PC-3 (cell line): ENCODE measurements at regions not wholly inside any gene's neighbourhood (a gene's known extent, or its start where the extent isn't known, plus 50 kb on each side); places are given as distances from the start of the nearest gene placed in this dataset.

Source experiments
- ATAC-seq: fragments of 200-7000 bp; cut with Tn5 transposase; 2 replicates; pipeline ENCODE4 v1.9.1; 2020; ENCODE audit warnings: mild to moderate bottlenecking, moderate library complexity
- BruUV-seq: library from RNA; stranded (reverse); fragments of 400-500 nt; replicated peaks from 2 replicates; lab custom pipeline; 2021; lab: Mats Ljungman, UMichigan
- CTCF ChIA-PET: fragments of 300-600 bp; sonication (Branson Sonifier 250); formaldehyde crosslinking; loops from one replicate; lab custom pipeline; 2022; ENCODE audit warnings: antibody characterized with exemption; lab: Charles Lee
- POLR2A ChIA-PET: fragments of 300-600 bp; sonication (Branson Sonifier 250); formaldehyde crosslinking; loops from one replicate; lab custom pipeline; 2022; ENCODE audit warnings: antibody characterized with exemption; ENCODE audit not compliant: unreplicated experiment; lab: Charles Lee
- DNase-seq: peaks from one replicate; pipeline ENCODE4 v3.0.0-alpha.2; 2015
- H2AFZ ChIP-seq: fragments of 300-600 bp; sonication (generic); 2 replicates; pipeline ENCODE4 v1.6.0; 2016; ENCODE audit warnings: antibody characterized with exemption, low read length
- H3F3A ChIP-seq: fragments of 300-600 bp; sonication (generic); one replicate; pipeline ENCODE4 v1.6.0; 2017; ENCODE audit warnings: antibody characterized with exemption, low read length, control low read depth, mild to moderate bottlenecking; ENCODE audit not compliant: unreplicated experiment
- H3K27ac ChIP-seq: fragments of 300-600 bp; sonication (generic); 2 replicates; pipeline ENCODE4 v1.5.1; 2016; ENCODE audit warnings: mild to moderate bottlenecking, low read length
- H3K27me3 ChIP-seq: fragments of 300-600 bp; sonication (generic); 2 replicates; pipeline ENCODE4 v1.6.1; 2016; ENCODE audit warnings: low read length, mixed read lengths
- H3K36me3 ChIP-seq: fragments of 300-600 bp; sonication (generic); 2 replicates; pipeline ENCODE4 v1.6.1; 2016; ENCODE audit warnings: low read depth, mixed run types, low read length, mixed read lengths
- H3K4me1 ChIP-seq: fragments of 300-600 bp; sonication (generic); 2 replicates; pipeline ENCODE4 v1.5.1; 2016; ENCODE audit warnings: low read length; ENCODE audit not compliant: insufficient read depth
- H3K4me2 ChIP-seq: fragments of 300-600 bp; sonication (generic); 2 replicates; pipeline ENCODE4 v1.6.0; 2016; ENCODE audit warnings: low read length
- H3K4me3 ChIP-seq: fragments of 300-600 bp; sonication (generic); 2 replicates; pipeline ENCODE4 v1.5.1; 2016; ENCODE audit warnings: mild to moderate bottlenecking, low read length, mixed read lengths
- H3K79me2 ChIP-seq: fragments of 300-600 bp; sonication (generic); 2 replicates; pipeline ENCODE4 v1.6.1; 2017; ENCODE audit warnings: low read length, mixed read lengths
- H3K9ac ChIP-seq: fragments of 300-600 bp; sonication (generic); 2 replicates; pipeline ENCODE4 v1.6.0; 2016; ENCODE audit warnings: mild to moderate bottlenecking, low read length
- H3K9me2 ChIP-seq: fragments of 300-600 bp; sonication (generic); replicated peaks from 2 replicates; pipeline ENCODE4 v1.6.1; 2016; ENCODE audit warnings: mixed run types, low read length, mixed read lengths
- H3K9me3 ChIP-seq: fragments of 300-600 bp; sonication (generic); 2 replicates; pipeline ENCODE4 v1.6.1; 2016; ENCODE audit warnings: low read length, mixed read lengths
- H4K20me1 ChIP-seq: fragments of 300-600 bp; sonication (generic); 2 replicates; pipeline ENCODE4 v1.6.1; 2016; ENCODE audit warnings: low read length, mixed read lengths
- EZH2 ChIP-seq: fragments of 300-600 bp; sonication (generic); IDR thresholded peaks from one replicate; pipeline ENCODE4 v1.6.1; 2017; ENCODE audit warnings: antibody characterized with exemption, mild to moderate bottlenecking, low read length; ENCODE audit not compliant: unreplicated experiment
- EZH2phosphoT487 ChIP-seq: fragments of 300-600 bp; sonication (generic); IDR thresholded peaks from 2 replicates; pipeline ENCODE4 v1.6.1; 2018; ENCODE audit warnings: mild to moderate bottlenecking, antibody characterized with exemption, low read length, borderline replicate concordance
- intact Hi-C: fragments of 100-400 bp; cut with micrococcal nuclease; formaldehyde crosslinking; loops from 2 replicates; pipeline ENCODE4 v1.9.0; 2023
- TF ChIP-seq, protein P1 (sequence below): fragments of 300-600 bp; sonication (generic); conservative IDR thresholded peaks from 2 replicates; pipeline ENCODE4 v1.5.1; 2017; ENCODE audit warnings: antibody characterized with exemption, low read depth, mild to moderate bottlenecking, low read length

DNA sequence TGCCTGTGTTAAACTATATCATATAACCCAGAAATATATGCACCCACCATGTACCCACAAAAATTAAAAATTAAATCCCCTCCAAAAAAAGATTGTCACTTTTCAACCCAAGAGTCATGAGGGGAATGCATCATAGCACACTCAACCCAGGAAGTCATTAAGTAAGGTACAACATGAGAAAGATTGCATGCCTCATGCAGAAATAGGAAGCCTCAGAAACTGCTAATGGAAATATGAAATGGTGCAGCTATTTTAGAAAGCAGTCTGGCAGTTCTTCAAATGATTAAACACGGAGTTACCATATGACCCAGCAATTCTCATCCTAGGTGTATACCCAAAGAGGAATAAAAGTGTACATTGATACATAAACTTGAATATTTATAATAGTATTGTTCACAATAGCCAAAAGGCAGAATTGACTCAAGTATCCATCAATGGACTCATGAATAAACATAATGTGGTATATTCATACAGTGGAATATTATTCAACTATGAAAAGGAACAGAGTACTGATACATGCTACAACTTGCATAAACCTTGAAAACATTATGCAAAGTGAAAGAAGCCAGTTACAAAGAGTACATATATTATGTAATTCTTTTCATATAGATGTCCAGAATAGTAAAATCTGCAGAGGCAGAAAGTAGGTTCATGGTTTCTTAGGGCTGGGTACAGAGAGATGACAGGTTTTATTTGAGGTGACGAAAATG, 70.4 kb downstream of the TMEM100 start:
- peaks cover 74% of the 10 kb centered on the region for H3K27me3 ChIP-seq
- intact Hi-C loops = loop anchor here (5.0 kb wide), 1 partner anchor 65 kb away; no protein-coding TSS in a partner anchor
- DNase-seq = no peak
- CTCF ChIA-PET = interaction anchor here (0.6 kb wide), 1 partner anchor 856 kb away, joined by 3 read pairs; no protein-coding TSS in a partner anchor
- POLR2A ChIA-PET = interaction anchor here (0.6 kb wide), 1 partner anchor 104 kb away, joined by 3 read pairs; no protein-coding TSS in a partner anchor
- no peaks in the 10 kb centered on the region for H3K9me3 ChIP-seq
- no peak overlapping the region for H2AFZ ChIP-seq
- no peaks in the 10 kb centered on the region for H3K4me1 ChIP-seq
- H3K9ac ChIP-seq = no peak overlapping the region
- no peaks in the 10 kb centered on the region for H4K20me1 ChIP-seq
- no peaks in the 10 kb centered on the region for H3F3A ChIP-seq
- no peaks in the 10 kb centered on the region for H3K9me2 ChIP-seq
- TF ChIP-seq EZH2 (no peak), EZH2phosphoT487 (no peak)
- TF ChIP-seq, protein P1, sequence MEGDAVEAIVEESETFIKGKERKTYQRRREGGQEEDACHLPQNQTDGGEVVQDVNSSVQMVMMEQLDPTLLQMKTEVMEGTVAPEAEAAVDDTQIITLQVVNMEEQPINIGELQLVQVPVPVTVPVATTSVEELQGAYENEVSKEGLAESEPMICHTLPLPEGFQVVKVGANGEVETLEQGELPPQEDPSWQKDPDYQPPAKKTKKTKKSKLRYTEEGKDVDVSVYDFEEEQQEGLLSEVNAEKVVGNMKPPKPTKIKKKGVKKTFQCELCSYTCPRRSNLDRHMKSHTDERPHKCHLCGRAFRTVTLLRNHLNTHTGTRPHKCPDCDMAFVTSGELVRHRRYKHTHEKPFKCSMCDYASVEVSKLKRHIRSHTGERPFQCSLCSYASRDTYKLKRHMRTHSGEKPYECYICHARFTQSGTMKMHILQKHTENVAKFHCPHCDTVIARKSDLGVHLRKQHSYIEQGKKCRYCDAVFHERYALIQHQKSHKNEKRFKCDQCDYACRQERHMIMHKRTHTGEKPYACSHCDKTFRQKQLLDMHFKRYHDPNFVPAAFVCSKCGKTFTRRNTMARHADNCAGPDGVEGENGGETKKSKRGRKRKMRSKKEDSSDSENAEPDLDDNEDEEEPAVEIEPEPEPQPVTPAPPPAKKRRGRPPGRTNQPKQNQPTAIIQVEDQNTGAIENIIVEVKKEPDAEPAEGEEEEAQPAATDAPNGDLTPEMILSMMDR = no peak
- H3K4me2 ChIP-seq = no peak overlapping the region
- H3K79me2 ChIP-seq = no peaks in the 10 kb centered on the region
- no peak overlapping the region for H3K4me3 ChIP-seq
- BruUV-seq = no TSS peak
- H3K36me3 ChIP-seq = no peaks in the 10 kb centered on the region
- H3K27ac ChIP-seq = no peak overlapping the region
- no peak for ATAC-seq

- Histone ChIP-seq H3F3A (no peaks in the 10 kb centered on the region), H4K20me1 (no peaks in the 10 kb centered on the region), H3K27ac (no peak overlapping the region), H3K36me3 (no peaks in the 10 kb centered on the region), H3K27me3 (peaks cover 72% of the 10 kb centered on the region), H3K4me2 (no peak overlapping the region), H3K4me1 (no peaks in the 10 kb centered on the region), H3K9me2 (no peaks in the 10 kb centered on the region), H2AFZ (no peak overlapping the region), H3K4me3 (no peak overlapping the region), H3K79me2 (no peaks in the 10 kb centered on the region), H3K9me3 (no peaks in the 10 kb centered on the region), H3K9ac (no peak overlapping the region)
- ChIA-PET CTCF (no interaction called here), POLR2A (no interaction called here)
- ATAC-seq = no peak
- intact Hi-C loops = loop anchor here (5.0 kb wide), 1 partner anchor 67 kb away; no protein-coding TSS in a partner anchor
- no peak for DNase-seq
- no TSS peak for BruUV-seq
- TF ChIP-seq, protein P1 = no peak
- TF ChIP-seq EZH2phosphoT487 = no peak
- no peak for TF ChIP-seq EZH2
These were observed 72.6 kb downstream of the TMEM100 start for GRCh38 chr17:55649957-55650597.

GRCh38 chr17:55648086-55648485, 74.6 kb downstream of the TMEM100 start:
- no peak for ATAC-seq
- Histone ChIP-seq H3K36me3 (no peaks in the 10 kb centered on the region), H3K4me2 (no peak overlapping the region), H3K9me2 (no peaks in the 10 kb centered on the region), H3K4me1 (no peaks in the 10 kb centered on the region), H3K79me2 (no peaks in the 10 kb centered on the region), H3K27ac (no peak overlapping the region), H3K9ac (no peak overlapping the region), H3K4me3 (no peak overlapping the region), H3K9me3 (no peaks in the 10 kb centered on the region), H3F3A (no peaks in the 10 kb centered on the region), H3K27me3 (peaks cover 80% of the 10 kb centered on the region), H2AFZ (no peak overlapping the region), H4K20me1 (no peaks in the 10 kb centered on the region)
- POLR2A ChIA-PET = no interaction called here
- DNase-seq = no peak
- intact Hi-C loops = no loop called here
- TF ChIP-seq EZH2phosphoT487 (no peak), EZH2 (no peak)
- TF ChIP-seq, protein P1 = no peak
- no TSS peak for BruUV-seq
- CTCF ChIA-PET = no interaction called here
